C4-2B (cell line): ENCODE measurements at regions not wholly inside any gene's neighbourhood (a gene's known extent, or its start where the extent isn't known, plus 50 kb on each side); places are given as distances from the start of the nearest gene placed in this dataset.

Experiments used
- CTCF ChIP-seq: fragments of 450-650 bp; conservative IDR thresholded peaks from 2 replicates; pipeline ENCODE4 v1.5.1; 2017; ENCODE audit warnings: mild to moderate bottlenecking
- ZFX ChIP-seq: fragments of 450-650 bp; IDR thresholded peaks from 2 replicates; pipeline ENCODE4 v1.6.1; 2017

GRCh38 chr14:23828616-23829015 lies 125.0 kb upstream of the DHRS4 start:
- no peak for TF ChIP-seq CTCF
- no peak for TF ChIP-seq ZFX
